Transverse colon (tissue), 4 donors: ENCODE measurements at regions not wholly inside any gene's neighbourhood (a gene's known extent, or its start where the extent isn't known, plus 50 kb on each side); places are given as distances from the start of the nearest gene placed in this dataset.

ENCODE experiments used
- DNase-seq: peaks from one replicate; pipeline ENCODE4 v3.0.0-alpha.2; 2019
- H3K27ac ChIP-seq, 4 donors: fragments of 200-600 bp; sonication (generic); 2 replicates each; pipeline ENCODE4 v1.5.1; 2016 to 2018; ENCODE audit warnings: inconsistent platforms in 4 of 4
- H3K27me3 ChIP-seq: fragments of 200-600 bp; sonication (generic); 2 replicates; pipeline ENCODE4 v1.5.1; 2017; ENCODE audit warnings: inconsistent platforms
- H3K36me3 ChIP-seq, 4 donors: fragments of 200-600 bp; sonication (generic); 2 replicates each; pipeline ENCODE4 v1.5.1; 2017 to 2019; ENCODE audit warnings: inconsistent platforms in 4 of 4
- H3K4me1 ChIP-seq, 4 donors: fragments of 200-600 bp; sonication (generic); 2 replicates each; pipeline ENCODE4 v1.5.1; 2017 to 2020; ENCODE audit warnings: inconsistent platforms in 4 of 4
- H3K4me3 ChIP-seq, 4 donors: fragments of 200-600 bp; sonication (generic); 1 replicate in 1 of 4; 2 replicates in 3 of 4; pipeline versions ENCODE4 v1.5.1 to v1.6.1; 2017 to 2019; ENCODE audit warnings: inconsistent platforms in 4 of 4
- H3K9me3 ChIP-seq, 2 donors: fragments of 200-600 bp; sonication (generic); 2 replicates each; pipeline ENCODE4 v1.5.1; 2017 to 2019; ENCODE audit warnings: inconsistent platforms in 2 of 2
- EP300 ChIP-seq: sonication (generic); formaldehyde crosslinking; IDR thresholded peaks from one replicate; pipeline ENCODE4 v1.6.1; 2017; ENCODE audit warnings: antibody characterized with exemption, low read depth
- POLR2A ChIP-seq: fragments of 450-650 bp; IDR thresholded peaks from one replicate; pipeline ENCODE4 v1.6.1; 2016; ENCODE audit warnings: antibody characterized with exemption, mild to moderate bottlenecking, moderate library complexity
- POLR2AphosphoS5 ChIP-seq, 3 donors: sonication (generic); formaldehyde crosslinking; IDR thresholded peaks; one replicate each; pipeline ENCODE4 v1.6.1; 2016; ENCODE audit warnings: antibody characterized with exemption in 3 of 3
- WGBS, 2 donors: methylation state at CpG; one replicate each; pipeline ENCODE4 v1.1.5; 2018; ENCODE audit warnings: low coverage in 1 of 2; 5-methylcytosine and 5-hydroxymethylcytosine counted together
- in situ Hi-C, 4 donors: fragments of 200-750 bp; cut with MboI; loops; one replicate each; pipeline versions ENCODE4 v1.15.0 to v1.15.1; 2017; ENCODE audit warnings: low sequenced_read_pairs in 3 of 4, low pct_ligation_motif_present in 1 of 4, low pct_unique_long_range_greater_than_20kb in 1 of 4
- intact Hi-C: fragments of 100-400 bp; cut with DNase I; formaldehyde crosslinking; loops from one replicate; pipeline ENCODE4 v1.15.1; 2023; ENCODE audit warnings: low total_unique reads
- TF ChIP-seq, protein P1 (sequence below), 5 experiments: fragments of 200-600 bp in 3 of 5; fragments of 450-650 bp in 2 of 5; sonication (generic) in 3 of 5; IDR thresholded peaks; 1 replicate in 2 of 5; 2 replicates in 3 of 5; pipeline ENCODE4 v1.5.1; 2016 to 2017; ENCODE audit warnings: antibody characterized with exemption in 5 of 5, inconsistent platforms in 3 of 5, mild to moderate bottlenecking in 2 of 5, moderate library complexity in 1 of 5

DNA sequence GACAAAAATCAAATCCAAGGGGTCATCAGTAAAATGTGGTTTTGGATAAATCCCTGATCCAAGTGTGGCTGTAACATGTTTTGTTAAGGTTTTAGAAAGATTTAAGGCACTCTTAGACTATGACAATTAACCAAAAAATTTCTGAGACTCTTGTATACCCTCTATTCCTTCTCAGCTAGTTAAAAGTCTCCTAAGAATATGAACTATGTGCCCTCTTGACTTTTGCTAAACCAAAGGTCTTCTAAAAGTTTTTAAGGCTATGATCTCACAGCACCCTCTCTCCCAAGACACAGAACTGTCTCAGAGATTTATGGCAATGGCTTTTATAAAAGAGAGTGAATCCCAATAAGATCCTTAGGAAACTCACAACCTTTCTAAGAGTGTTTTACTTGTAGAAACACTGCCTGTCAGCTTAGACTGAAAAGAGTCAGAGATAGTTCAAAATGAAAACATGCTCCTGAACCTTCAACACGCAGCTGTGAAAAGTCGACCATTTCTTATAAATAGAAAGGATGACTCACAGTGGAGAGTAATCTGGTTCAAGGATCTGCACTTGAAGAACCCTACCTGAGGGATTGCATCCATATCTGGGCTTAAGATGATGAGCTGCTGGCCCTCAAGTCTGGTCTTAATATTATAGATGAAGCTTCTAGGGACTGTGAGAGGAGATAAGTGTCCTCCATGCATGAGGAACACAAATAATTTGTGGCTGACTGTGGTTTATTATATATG is 388.4 kb upstream of the GJE1 start:
- TF ChIP-seq POLR2A (no peak), EP300 (no peak), POLR2AphosphoS5 (IDR thresholded peaks at IDR 0.05) (no peak)
- TF ChIP-seq, protein P1, sequence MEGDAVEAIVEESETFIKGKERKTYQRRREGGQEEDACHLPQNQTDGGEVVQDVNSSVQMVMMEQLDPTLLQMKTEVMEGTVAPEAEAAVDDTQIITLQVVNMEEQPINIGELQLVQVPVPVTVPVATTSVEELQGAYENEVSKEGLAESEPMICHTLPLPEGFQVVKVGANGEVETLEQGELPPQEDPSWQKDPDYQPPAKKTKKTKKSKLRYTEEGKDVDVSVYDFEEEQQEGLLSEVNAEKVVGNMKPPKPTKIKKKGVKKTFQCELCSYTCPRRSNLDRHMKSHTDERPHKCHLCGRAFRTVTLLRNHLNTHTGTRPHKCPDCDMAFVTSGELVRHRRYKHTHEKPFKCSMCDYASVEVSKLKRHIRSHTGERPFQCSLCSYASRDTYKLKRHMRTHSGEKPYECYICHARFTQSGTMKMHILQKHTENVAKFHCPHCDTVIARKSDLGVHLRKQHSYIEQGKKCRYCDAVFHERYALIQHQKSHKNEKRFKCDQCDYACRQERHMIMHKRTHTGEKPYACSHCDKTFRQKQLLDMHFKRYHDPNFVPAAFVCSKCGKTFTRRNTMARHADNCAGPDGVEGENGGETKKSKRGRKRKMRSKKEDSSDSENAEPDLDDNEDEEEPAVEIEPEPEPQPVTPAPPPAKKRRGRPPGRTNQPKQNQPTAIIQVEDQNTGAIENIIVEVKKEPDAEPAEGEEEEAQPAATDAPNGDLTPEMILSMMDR (IDR thresholded peaks at IDR 0.05), result no peak
- in situ Hi-C loops, result no loop called here

DNA sequence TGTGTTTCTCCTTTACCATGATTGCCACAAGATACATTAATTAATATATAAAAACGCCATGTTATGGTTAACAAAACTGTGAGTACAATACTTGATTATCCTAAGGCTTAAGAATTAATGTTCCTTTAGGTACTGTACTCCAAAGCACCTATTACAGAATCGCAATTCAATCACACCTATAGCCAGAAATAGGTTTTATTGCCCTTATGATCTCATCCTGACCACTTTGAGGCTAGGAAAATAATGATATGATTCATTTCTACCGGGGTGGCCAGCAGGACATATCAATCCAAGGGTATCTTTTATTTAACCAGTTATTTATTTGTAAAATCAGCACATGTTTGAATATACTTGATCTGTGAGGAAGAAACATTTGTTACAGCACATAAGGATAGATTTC is 396.6 kb upstream of the GJE1 start:
- DNase-seq, result no peak
- 47 to 59% methylated on average over 3 of the region's 3 CpGs for WGBS, 2 donors

More for the DNA sequence above, 388.4 kb upstream of the GJE1 start:
- no peaks in the 10 kb centered on the region for H3K4me1 ChIP-seq
- H3K36me3 ChIP-seq, result no peaks in the 10 kb centered on the region
- H3K4me3 ChIP-seq, result no peak overlapping the region
- no peak for DNase-seq
- H3K27ac ChIP-seq, result no peak overlapping the region
- H3K9me3 ChIP-seq, result no peaks in the 10 kb centered on the region
- no peaks in the 10 kb centered on the region for H3K27me3 ChIP-seq
- intact Hi-C loops, result no loop called here
- WGBS, 2 donors, result 60 to 74% methylated on average over 2 of the region's 2 CpGs

GRCh38 chr6:141735126-141735525 is 397.6 kb upstream of the GJE1 start:
- DNase-seq, result no peak
- intact Hi-C loops (no loop called here), in situ Hi-C loops (no loop called here)
- Histone ChIP-seq H3K4me3 (no peak overlapping the region), H3K27me3 (no peaks in the 10 kb centered on the region), H3K4me1 (no peaks in the 10 kb centered on the region), H3K36me3 (no peaks in the 10 kb centered on the region), H3K27ac (no peak overlapping the region), H3K9me3 (peaks cover 0 to 4% of the 10 kb centered on the region in 2 donors)
- TF ChIP-seq, protein P1 (IDR thresholded peaks at IDR 0.05), result no peak
- no peak for TF ChIP-seq EP300

More for the DNA sequence above, 396.6 kb upstream of the GJE1 start:
- Histone ChIP-seq H3K4me3 (no peak overlapping the region), H3K9me3 (peaks cover 0 to 2% of the 10 kb centered on the region in 2 donors), H3K36me3 (no peaks in the 10 kb centered on the region), H3K27me3 (no peaks in the 10 kb centered on the region), H3K4me1 (no peaks in the 10 kb centered on the region), H3K27ac (no peak overlapping the region)
- in situ Hi-C loops, result no loop called here
- intact Hi-C loops, result no loop called here
- TF ChIP-seq, protein P1 (IDR thresholded peaks at IDR 0.05), result no peak
- TF ChIP-seq EP300 (no peak), POLR2AphosphoS5 (IDR thresholded peaks at IDR 0.05) (no peak), POLR2A (no peak)

DNA sequence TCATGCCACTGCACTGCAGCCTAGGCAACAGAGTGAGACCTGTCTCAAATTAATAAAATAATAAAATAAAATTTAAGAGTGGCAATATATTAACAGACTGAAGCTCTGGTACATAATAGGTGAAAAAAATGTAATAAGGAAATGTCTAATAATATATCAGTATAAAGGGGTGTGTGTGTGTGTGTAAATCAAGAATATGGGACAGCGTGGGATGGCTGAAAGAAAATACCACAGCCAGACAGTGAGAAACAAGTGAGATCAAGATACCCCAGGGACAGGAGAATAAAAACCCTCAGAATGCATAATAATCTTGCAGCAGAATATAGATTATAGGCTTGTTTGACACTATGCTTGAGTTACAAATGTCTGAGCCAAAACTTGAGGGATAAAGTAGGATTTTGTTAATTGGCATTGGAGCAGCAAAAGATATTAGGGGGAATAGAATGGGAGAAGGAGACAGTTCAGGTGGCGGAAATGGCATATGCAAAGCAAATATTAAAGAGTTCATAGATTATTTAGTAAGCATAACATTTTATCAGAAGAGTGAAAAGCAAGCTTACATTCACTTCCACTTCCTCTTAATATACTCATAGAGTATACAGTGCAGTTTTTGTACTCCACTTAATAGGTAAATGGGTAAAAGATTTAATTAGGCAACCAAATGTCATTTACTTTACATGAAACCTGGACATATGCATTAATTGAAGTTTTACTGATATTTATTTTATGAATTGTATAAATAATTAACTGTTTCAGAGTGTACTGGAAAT is 398.5 kb upstream of the GJE1 start:
- intact Hi-C loops, result no loop called here
- WGBS, 2 donors, result 76 to 83% methylated on average over 2 of the region's 2 CpGs
- no peak overlapping the region for H3K27ac ChIP-seq
- TF ChIP-seq POLR2A, result no peak
- TF ChIP-seq EP300, result no peak
- no peak for TF ChIP-seq POLR2AphosphoS5 (IDR thresholded peaks at IDR 0.05)
- TF ChIP-seq, protein P1 (IDR thresholded peaks at IDR 0.05), result no peak
- no peaks in the 10 kb centered on the region for H3K27me3 ChIP-seq
- no peaks in the 10 kb centered on the region for H3K36me3 ChIP-seq
- peaks cover 0 to 4% of the 10 kb centered on the region in 2 donors for H3K9me3 ChIP-seq
- H3K4me3 ChIP-seq, result no peak overlapping the region
- no peak for DNase-seq
- H3K4me1 ChIP-seq, result no peaks in the 10 kb centered on the region
- in situ Hi-C loops, result no loop called here
